Choroid plexus epithelial cell (primary cell): ENCODE measurements at regions not wholly inside any gene's neighbourhood (a gene's known extent, or its start where the extent isn't known, plus 50 kb on each side); places are given as distances from the start of the nearest gene placed in this dataset.
"Not testable (repeated sequence)": the region's sequence is repeated elsewhere in the genome, so short reads cannot be mapped to it uniquely, and the experiment has no call there.

Source experiments
- DNase-seq: peaks from one replicate; pipeline ENCODE4 v3.0.0-alpha.2; 2010; ENCODE audit warnings: low read depth
- H3K4me3 ChIP-seq: 2 replicates; pipeline ENCODE4 v1.5.1; 2011; ENCODE audit warnings: low read depth, mild to moderate bottlenecking, control low read depth, low read length, moderate library complexity
- CTCF ChIP-seq: conservative IDR thresholded peaks from 2 replicates; pipeline ENCODE4 v1.5.1; 2011; ENCODE audit warnings: low read depth, mild to moderate bottlenecking, control low read depth, inconsistent platforms, low read length, moderate library complexity

- TF ChIP-seq CTCF: no peak
- DNase-seq: no peak
- H3K4me3 ChIP-seq: no peak overlapping the region
Measured at GRCh38 chr4:162838671-162839070, 328.0 kb downstream of the NAF1 start.

DNA sequence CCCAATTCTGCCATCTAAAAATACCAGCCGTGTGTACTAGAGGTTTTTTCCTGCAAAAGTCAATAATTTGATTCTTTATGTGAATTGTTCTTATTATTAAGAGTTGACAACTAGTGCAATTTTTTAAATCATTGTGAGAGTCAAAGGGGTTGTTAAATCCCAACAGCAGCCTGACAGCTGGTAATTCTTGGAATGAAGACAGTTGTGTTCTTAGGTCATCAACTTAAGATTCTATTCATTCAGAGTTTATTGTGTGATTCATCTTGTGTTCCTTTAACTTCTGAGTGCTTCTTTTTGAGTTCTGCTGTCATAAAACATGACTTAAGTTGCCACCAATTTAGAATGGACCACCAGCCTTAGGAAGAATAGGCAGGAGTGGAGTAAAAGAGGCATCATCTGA is 329.0 kb downstream of the NAF1 start:
- peak; percentile 26 for DNase-seq
- no peak for TF ChIP-seq CTCF
- no peak overlapping the region for H3K4me3 ChIP-seq

DNA sequence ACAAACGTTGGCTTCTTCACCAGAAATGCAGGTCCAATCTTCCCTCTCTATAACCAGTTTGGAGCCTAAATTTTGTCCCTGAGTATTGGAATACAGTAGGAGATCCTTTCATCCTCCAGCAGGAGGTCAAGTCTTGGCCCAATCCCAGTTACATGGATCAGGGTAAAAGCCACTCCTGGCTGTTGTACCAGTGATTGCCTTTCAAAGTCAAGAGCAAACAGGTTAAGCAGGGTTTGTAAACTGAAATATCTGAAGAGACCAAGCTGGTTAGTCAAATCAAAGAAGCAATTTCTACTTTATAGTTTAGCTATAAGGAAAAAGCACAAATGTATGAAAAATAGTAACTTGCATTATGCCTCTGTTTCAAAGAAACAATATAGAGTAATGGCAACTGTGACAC is 329.4 kb downstream of the NAF1 start:
- H3K4me3 ChIP-seq: no peak overlapping the region
- TF ChIP-seq CTCF: no peak
- DNase-seq: no peak

- TF ChIP-seq CTCF: no peak
- no peak overlapping the region for H3K4me3 ChIP-seq
- no peak for DNase-seq
Measured at GRCh38 chr4:162836773-162837172, 329.9 kb downstream of the NAF1 start.

DNA sequence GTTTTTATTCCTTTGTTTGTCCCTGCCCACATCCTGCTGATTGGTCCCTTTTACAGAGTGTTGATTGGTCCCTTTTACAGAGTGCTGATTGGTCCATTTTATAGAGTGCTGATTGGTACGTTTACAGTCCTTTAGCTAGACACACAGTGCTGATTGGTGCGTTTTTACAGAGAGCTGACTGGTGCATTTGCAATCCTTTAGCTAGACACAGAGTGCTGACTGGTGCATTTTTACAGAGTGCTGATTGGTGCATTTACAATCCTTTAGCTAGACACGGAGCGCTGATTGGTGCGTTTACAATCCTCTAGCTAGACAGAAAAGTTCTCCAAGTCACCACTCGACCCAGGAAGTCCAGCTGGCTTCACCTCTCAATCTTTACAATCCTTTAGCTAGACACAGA is 330.4 kb downstream of the NAF1 start:
- DNase-seq, H3K4me3 ChIP-seq: not testable (repeated sequence)

GRCh38 chr4:162830899-162831298 is 335.8 kb downstream of the NAF1 start:
- no peak for TF ChIP-seq CTCF
- no peak for DNase-seq
- H3K4me3 ChIP-seq: no peak overlapping the region

GRCh38 chr4:162817374-162817773 is 349.3 kb downstream of the NAF1 start:
- not testable (repeated sequence) for DNase-seq

DNA sequence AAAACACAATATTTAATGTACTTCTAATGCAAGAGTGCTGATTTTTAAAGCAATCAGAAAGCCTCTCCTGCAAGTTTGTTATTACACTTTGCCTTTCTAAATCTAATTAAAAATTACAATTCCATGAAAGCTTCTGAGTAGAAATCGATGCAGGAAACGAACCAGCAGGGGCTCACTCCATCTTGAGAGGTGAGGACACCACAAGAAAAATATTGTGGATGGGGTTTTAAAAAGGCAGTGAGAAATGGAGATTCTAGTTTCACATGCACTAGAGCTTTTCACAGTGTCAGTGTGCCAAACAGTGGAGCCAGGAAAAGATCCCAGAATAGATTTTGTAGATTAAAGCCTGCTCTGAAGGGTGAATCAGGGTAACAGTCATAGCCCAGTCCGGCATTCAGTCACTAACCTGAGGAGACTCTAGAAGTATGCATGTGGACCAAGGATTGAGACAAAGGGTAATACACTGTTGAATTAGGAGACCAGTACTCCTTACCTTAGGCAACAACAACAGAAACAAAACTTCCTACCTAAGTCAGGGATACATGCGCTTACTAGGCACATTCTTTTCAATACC is 362.3 kb downstream of the NAF1 start:
- TF ChIP-seq CTCF: no peak
- peak; percentile 12 for DNase-seq
- no peak overlapping the region for H3K4me3 ChIP-seq

More at GRCh38 chr4:162817374-162817773, 349.3 kb downstream of the NAF1 start:
- not testable (repeated sequence) for H3K4me3 ChIP-seq
